ENCODE measurements at regions not wholly inside any gene's neighbourhood (a gene's known extent, or its start where the extent isn't known, plus 50 kb on each side); places are given as distances from the start of the nearest gene placed in this dataset.

DNA sequence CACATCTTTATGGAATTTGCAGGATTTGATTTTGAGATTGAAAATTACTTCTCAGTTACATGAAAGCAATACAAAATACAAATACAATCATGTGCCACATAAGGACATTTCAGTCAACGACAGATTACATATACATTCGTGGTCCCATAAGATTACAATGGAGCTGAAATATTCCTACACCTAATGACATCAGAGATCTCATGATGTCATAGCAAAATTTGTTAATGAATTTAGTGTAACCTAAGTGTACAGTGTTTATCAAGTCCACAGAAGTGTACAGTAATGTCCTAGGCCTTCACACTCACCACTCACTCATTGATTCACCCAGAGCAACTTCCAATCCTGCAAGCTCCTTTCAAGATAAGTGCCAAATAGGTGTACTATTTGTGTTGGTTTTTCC, 126.5 kb downstream of the GPAM start:
- TF ChIP-seq MXI1 (IDR thresholded peaks at IDR 0.05; ENCODE audit: borderline replicate concordance, low read depth, low read length) (no peak), RFX5 (IDR thresholded peaks at IDR 0.05; ENCODE audit: low read depth, low read length) (no peak), NFE2L2 (IDR thresholded peaks at IDR 0.05; ENCODE audit: low read depth, low read length) (no peak), BHLHE40 (IDR thresholded peaks at IDR 0.05; ENCODE audit: low read depth, low read length) (no peak), RCOR1 (IDR thresholded peaks at IDR 0.05; ENCODE audit: insufficient replicate concordance, low read length) (no peak), SMC3 (IDR thresholded peaks at IDR 0.05; ENCODE audit: low read depth, low read length) (no peak)
- Histone ChIP-seq H2BK120ac (ENCODE audit: low read depth, low read length) (no peak overlapping the region), H3K4me2 (ENCODE audit: low read depth, low read length) (no peak overlapping the region), H3K4me3 (ENCODE audit: insufficient read depth, low read depth, low read length) (no peak overlapping the region), H2AFZ (replicated peaks; ENCODE audit: low read length, poor library complexity) (no peak overlapping the region), H3K27me3 (ENCODE audit: control insufficient read depth, insufficient read depth, low read length) (no peaks in the 10 kb centered on the region), H3K9ac (ENCODE audit: low read depth, low read length) (no peak overlapping the region), H3K23ac (ENCODE audit: low read depth, low read length) (no peak overlapping the region), H3K18ac (ENCODE audit: low read depth, low read length) (no peak overlapping the region), H2BK15ac (ENCODE audit: low read depth, low read length) (no peak overlapping the region), H2BK5ac (ENCODE audit: low read depth, low read length, poor library complexity, severe bottlenecking) (no peak overlapping the region), H4K8ac (ENCODE audit: low read depth in 2 of 2, low read length in 2 of 2) (no peak overlapping the region), H3K56ac (ENCODE audit: extremely low read depth, insufficient read depth, low read length) (no peak overlapping the region), H3K4ac (ENCODE audit: low read depth, low read length) (no peak overlapping the region), H3K14ac (replicated peaks; ENCODE audit: low read depth, low read length) (no peak overlapping the region), H3K9me1 (ENCODE audit: insufficient read depth, low read length) (no peaks in the 10 kb centered on the region), H2AK9ac (replicated peaks; ENCODE audit: low read depth, low read length, poor library complexity) (no peak overlapping the region), H4K91ac (ENCODE audit: insufficient read depth, low read depth, low read length) (no peak overlapping the region), H4K20me1 (ENCODE audit: insufficient read depth, low read length) (no peaks in the 10 kb centered on the region), H2BK20ac (ENCODE audit: low read depth, low read length) (no peak overlapping the region), H3K79me1 (ENCODE audit: low read depth in 1 of 2, low read length in 2 of 2) (no peaks in the 10 kb centered on the region), H2AK5ac (ENCODE audit: low read depth, low read length) (no peak overlapping the region), H3K4me1 (ENCODE audit: control insufficient read depth, insufficient read depth, low read length) (no peaks in the 10 kb centered on the region), H4K5ac (ENCODE audit: low read depth, low read length) (no peak overlapping the region), H3K36me3 (ENCODE audit: control insufficient read depth, insufficient read depth, low read length) (no peaks in the 10 kb centered on the region), H3K9me3 (ENCODE audit: control insufficient read depth, insufficient read depth, low read length) (peaks cover 9% of the 10 kb centered on the region), H3K27ac (ENCODE audit: insufficient read depth, low read length) (no peak overlapping the region)
- CTCF ChIA-PET = no interaction called here
- intact Hi-C loops (cut with micrococcal nuclease) = no loop called here
- WGBS, 2 experiments (ENCODE audit: extremely low coverage in 2 of 2, insufficient read length in 1 of 2) = no CpG with 5 or more reads among the region's 2 CpGs
- BruUV-seq (replicated peaks) = no TSS peak
- POLR2A ChIA-PET (ENCODE audit: unreplicated experiment) = no interaction called here
- ATAC-seq (ENCODE audit: low read depth) (no peak), DNase-seq (no peak)
- dilution Hi-C loops (cut with HindIII; ENCODE audit: low sequenced_read_pairs, unreplicated experiment) = no loop called here
- in situ Hi-C loops (cut with MboI; ENCODE audit: low sequenced_read_pairs) = no loop called here
